ENCODE measurements at regions not wholly inside any gene's neighbourhood (a gene's known extent, or its start where the extent isn't known, plus 50 kb on each side); places are given as distances from the start of the nearest gene placed in this dataset.

DNA sequence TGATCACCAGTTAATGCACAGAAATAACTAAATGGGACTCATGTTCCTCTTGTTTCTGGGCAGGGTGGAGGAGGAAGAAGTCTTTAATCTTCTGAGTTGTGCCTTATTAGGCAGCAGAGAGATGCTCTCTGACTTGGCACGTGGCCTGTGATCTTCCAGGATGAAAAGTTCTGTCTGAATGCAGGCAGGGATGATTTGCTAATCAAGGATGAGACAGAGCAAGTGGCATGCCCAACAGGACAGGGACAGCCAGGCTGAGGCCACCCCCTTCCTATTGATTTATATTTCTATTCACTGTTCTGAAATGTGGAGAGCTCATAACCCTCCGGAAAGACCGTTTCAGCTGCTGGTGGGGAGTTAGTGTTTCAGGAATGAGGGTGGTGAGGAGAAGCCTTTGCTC is 477.8 kb upstream of the CAMK1G start:
- Histone ChIP-seq H2AFZ (ENCODE audit: low read length) (peak overlapping the region; percentile 1; the same call in 1 of the 2 replicates), H3K27me3 (replicated peaks; ENCODE audit: insufficient read depth, low read length) (no peaks in the 10 kb centered on the region), H3K36me3 (replicated peaks; ENCODE audit: insufficient read depth, low read length) (no peaks in the 10 kb centered on the region), H3K4me3 (ENCODE audit: low read length) (no peak overlapping the region), H4K20me1 (ENCODE audit: insufficient read depth, low read length) (no peaks in the 10 kb centered on the region), H3F3A (ENCODE audit: insufficient read depth, low read length) (peaks cover 78% of the 10 kb centered on the region), H3K79me2 (ENCODE audit: low read length) (peaks cover 9% of the 10 kb centered on the region), H3K9ac (ENCODE audit: low read length) (peak overlapping the region; percentile 72; the same call in 1 of the 2 replicates), H3K4me2 (ENCODE audit: low read depth, low read length) (peak overlapping the region; percentile 45; the same call in 1 of the 2 replicates), H3K27ac (ENCODE audit: low read length) (peak overlapping the region; percentile 99), H3K4me1 (ENCODE audit: low read length) (peaks cover 86% of the 10 kb centered on the region), H3K9me3 (replicated peaks; ENCODE audit: insufficient read depth, low read length) (no peaks in the 10 kb centered on the region), H3K9me2 (replicated peaks; ENCODE audit: insufficient read depth, low read length) (no peaks in the 10 kb centered on the region)
- DNase-seq, result no peak
- TF ChIP-seq EZH2 (optimal IDR thresholded peaks at IDR 0.05; ENCODE audit: low read depth, low read length), result no peak
- no peak for TF ChIP-seq EZH2phosphoT487 (IDR thresholded peaks at IDR 0.05; ENCODE audit: low read length)
- TF ChIP-seq, protein P1, sequence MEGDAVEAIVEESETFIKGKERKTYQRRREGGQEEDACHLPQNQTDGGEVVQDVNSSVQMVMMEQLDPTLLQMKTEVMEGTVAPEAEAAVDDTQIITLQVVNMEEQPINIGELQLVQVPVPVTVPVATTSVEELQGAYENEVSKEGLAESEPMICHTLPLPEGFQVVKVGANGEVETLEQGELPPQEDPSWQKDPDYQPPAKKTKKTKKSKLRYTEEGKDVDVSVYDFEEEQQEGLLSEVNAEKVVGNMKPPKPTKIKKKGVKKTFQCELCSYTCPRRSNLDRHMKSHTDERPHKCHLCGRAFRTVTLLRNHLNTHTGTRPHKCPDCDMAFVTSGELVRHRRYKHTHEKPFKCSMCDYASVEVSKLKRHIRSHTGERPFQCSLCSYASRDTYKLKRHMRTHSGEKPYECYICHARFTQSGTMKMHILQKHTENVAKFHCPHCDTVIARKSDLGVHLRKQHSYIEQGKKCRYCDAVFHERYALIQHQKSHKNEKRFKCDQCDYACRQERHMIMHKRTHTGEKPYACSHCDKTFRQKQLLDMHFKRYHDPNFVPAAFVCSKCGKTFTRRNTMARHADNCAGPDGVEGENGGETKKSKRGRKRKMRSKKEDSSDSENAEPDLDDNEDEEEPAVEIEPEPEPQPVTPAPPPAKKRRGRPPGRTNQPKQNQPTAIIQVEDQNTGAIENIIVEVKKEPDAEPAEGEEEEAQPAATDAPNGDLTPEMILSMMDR (IDR thresholded peaks at IDR 0.05; ENCODE audit: low read length), result no peak

DNA sequence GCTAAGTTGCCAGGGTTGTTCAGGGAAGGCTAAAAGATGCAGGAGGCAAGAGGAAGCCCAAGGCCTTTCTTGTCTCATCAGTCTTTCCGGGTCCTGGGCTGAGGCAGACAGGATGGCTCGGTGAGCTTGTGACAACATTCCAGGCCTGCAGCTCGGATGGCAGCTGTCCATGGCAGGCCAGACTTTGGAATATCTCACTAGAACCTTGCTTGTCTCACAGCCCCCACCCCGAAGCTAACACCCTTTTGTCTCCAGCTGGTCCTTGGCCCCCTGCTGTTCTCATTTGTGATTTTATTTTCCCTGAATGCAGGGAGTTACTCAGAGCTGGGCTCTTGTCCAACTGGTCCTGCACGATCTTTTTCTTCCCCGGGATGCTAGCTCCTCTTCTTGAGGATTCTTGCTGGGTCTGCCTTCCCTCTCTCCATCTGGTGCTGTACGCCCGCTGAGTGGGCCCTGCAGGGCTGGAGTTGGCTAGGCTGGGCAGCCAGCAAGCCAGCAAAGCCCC is 477.2 kb upstream of the CAMK1G start:
- peak overlapping the region; percentile 1; the same call in 1 of the 2 replicates for H2AFZ ChIP-seq (ENCODE audit: low read length)
- H3K4me1 ChIP-seq (ENCODE audit: low read length), result peaks cover 92% of the 10 kb centered on the region
- peak overlapping the region; percentile 45; the same call in 1 of the 2 replicates for H3K4me2 ChIP-seq (ENCODE audit: low read depth, low read length)
- H3K9me2 ChIP-seq (replicated peaks; ENCODE audit: insufficient read depth, low read length), result no peaks in the 10 kb centered on the region
- no peaks in the 10 kb centered on the region for H3K36me3 ChIP-seq (replicated peaks; ENCODE audit: insufficient read depth, low read length)
- TF ChIP-seq EZH2phosphoT487 (IDR thresholded peaks at IDR 0.05; ENCODE audit: low read length) (no peak), EZH2 (optimal IDR thresholded peaks at IDR 0.05; ENCODE audit: low read depth, low read length) (no peak)
- TF ChIP-seq, protein P1 (IDR thresholded peaks at IDR 0.05; ENCODE audit: low read length), result peak; percentile 23; the same call in 1 of the 2 replicates
- peak overlapping the region; percentile 72 for H3K9ac ChIP-seq (ENCODE audit: low read length)
- H3K79me2 ChIP-seq (ENCODE audit: low read length), result peaks cover 12% of the 10 kb centered on the region
- H3K9me3 ChIP-seq (replicated peaks; ENCODE audit: insufficient read depth, low read length), result no peaks in the 10 kb centered on the region
- no peaks in the 10 kb centered on the region for H3K27me3 ChIP-seq (replicated peaks; ENCODE audit: insufficient read depth, low read length)
- H4K20me1 ChIP-seq (ENCODE audit: insufficient read depth, low read length), result no peaks in the 10 kb centered on the region
- 0 out of 2 replicates have a peak overlapping the region, but pooled peaks have one; percentile 6 for H3K4me3 ChIP-seq (ENCODE audit: low read length)
- peak; percentile 14 for DNase-seq
- peak overlapping the region; percentile 99 for H3K27ac ChIP-seq (ENCODE audit: low read length)
- H3F3A ChIP-seq (ENCODE audit: insufficient read depth, low read length), result peaks cover 78% of the 10 kb centered on the region

DNA sequence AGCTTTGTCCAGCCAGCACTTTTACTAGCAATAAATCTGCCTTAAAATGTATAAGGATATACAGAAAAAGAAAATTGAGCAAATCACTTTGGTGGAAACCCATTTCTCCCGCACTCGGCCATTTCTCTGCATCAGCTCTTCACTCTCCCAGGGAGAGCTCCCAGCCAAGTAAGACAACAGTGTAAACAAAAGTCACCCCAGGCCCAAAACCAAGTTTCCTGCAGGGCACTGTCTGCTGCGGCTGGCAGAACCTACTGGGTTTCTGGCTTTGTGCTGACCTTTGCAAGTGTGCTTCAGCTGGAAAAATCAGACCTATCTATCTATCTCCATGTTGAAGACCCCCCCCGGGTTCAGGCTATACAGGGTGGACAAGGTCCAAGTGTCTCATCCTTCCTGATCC is 476.7 kb upstream of the CAMK1G start:
- Histone ChIP-seq H3K27me3 (replicated peaks; ENCODE audit: insufficient read depth, low read length) (no peaks in the 10 kb centered on the region), H3F3A (ENCODE audit: insufficient read depth, low read length) (peaks cover 78% of the 10 kb centered on the region), H3K4me2 (ENCODE audit: low read depth, low read length) (peak overlapping the region; percentile 45), H3K9me2 (replicated peaks; ENCODE audit: insufficient read depth, low read length) (no peaks in the 10 kb centered on the region), H3K4me3 (ENCODE audit: low read length) (peak overlapping the region; percentile 6; the same call in 1 of the 2 replicates), H3K4me1 (ENCODE audit: low read length) (peaks cover 93% of the 10 kb centered on the region), H3K36me3 (replicated peaks; ENCODE audit: insufficient read depth, low read length) (no peaks in the 10 kb centered on the region), H3K9ac (ENCODE audit: low read length) (peak overlapping the region; percentile 72), H3K79me2 (ENCODE audit: low read length) (peaks cover 13% of the 10 kb centered on the region), H3K9me3 (replicated peaks; ENCODE audit: insufficient read depth, low read length) (no peaks in the 10 kb centered on the region), H4K20me1 (ENCODE audit: insufficient read depth, low read length) (no peaks in the 10 kb centered on the region), H3K27ac (ENCODE audit: low read length) (peak overlapping the region; percentile 99), H2AFZ (ENCODE audit: low read length) (no peak overlapping the region)
- peak; percentile 65 for DNase-seq
- TF ChIP-seq EZH2 (optimal IDR thresholded peaks at IDR 0.05; ENCODE audit: low read depth, low read length), result no peak
- TF ChIP-seq, protein P1 (IDR thresholded peaks at IDR 0.05; ENCODE audit: low read length), result no peak

All from MM.1S (cell line).